Stimulated activated CD4-positive, alpha-beta T cell treated with anti-CD3 and anti-CD28 coated beads, Interleukin-15, amount 100 ng/mL, for 1 hour (primary cell): ENCODE measurements at regions not wholly inside any gene's neighbourhood (a gene's known extent, or its start where the extent isn't known, plus 50 kb on each side); places are given as distances from the start of the nearest gene placed in this dataset.

Experiments used
- DNase-seq, 2 donors: peaks; one replicate each; pipeline ENCODE4 v3.0.0-alpha.2; 2020; ENCODE audit warnings: low read depth in 1 of 2, low spot score in 1 of 2

DNA sequence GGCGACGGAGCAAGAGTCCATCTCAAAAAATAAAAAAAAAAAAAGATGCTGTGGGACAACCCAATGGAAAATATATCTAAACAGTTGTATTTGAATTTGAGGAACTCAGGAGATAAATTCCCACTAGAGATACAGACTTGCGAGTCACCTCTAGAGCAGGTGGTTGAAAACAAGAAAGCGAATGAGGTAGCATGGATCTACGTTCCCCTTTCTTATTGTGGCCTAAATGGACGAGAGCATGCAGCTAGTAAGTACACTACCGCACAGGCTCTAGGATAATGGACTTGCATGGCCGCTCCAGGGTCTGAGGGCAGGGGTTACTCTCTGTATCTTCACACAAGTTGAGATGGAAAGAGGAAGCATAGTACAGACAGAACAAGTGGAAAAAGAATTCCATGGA is 63.5 kb upstream of the TGFBR2 start:
- no peak for DNase-seq

- no peak for DNase-seq
Measured at GRCh38 chr3:30544812-30545211, 61.6 kb upstream of the TGFBR2 start.

GRCh38 chr3:30546934-30547333 is 59.5 kb upstream of the TGFBR2 start:
- no peak for DNase-seq

- no peak for DNase-seq
Measured at GRCh38 chr3:30547716-30548115, 58.7 kb upstream of the TGFBR2 start.

GRCh38 chr3:30548600-30548999 is 57.8 kb upstream of the TGFBR2 start:
- DNase-seq = no peak

DNA sequence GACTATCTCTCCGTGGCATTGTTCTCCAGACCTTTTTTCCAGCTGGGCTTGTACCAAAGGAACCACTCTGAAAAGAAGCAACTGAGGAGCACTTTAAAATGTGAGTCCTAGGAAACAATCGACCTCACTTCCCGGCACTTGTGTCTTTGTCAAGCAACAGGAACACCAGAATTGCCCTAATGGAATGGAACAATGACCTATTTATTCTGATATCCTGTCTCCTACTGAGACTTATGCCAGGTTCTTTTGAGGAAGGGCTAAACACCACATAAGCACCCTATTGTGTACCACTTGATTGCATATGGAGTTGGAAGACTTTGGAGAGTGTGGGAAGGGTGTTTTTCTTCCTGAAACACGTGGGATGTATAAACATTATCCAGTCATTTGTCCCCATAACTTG is 56.8 kb upstream of the TGFBR2 start:
- no peak for DNase-seq

DNA sequence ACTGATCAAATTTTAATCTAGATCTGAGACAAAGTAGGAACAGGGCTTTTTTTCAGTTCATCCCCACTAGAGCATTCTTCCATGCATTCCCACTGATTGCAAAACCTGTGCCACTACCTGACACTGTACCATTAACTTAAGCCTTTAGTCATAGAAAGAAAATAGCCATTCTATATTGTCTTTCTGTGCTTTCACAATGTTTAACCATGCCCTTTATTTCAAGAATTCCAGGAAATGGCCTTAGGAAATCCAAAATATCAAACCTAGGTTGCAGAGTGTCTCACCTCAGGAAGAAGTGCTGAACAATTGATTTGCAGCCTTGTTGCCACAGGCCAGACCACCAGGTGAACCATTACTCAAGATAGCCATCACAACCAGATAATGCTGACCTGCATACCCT is 56.2 kb upstream of the TGFBR2 start:
- no peak for DNase-seq

DNA sequence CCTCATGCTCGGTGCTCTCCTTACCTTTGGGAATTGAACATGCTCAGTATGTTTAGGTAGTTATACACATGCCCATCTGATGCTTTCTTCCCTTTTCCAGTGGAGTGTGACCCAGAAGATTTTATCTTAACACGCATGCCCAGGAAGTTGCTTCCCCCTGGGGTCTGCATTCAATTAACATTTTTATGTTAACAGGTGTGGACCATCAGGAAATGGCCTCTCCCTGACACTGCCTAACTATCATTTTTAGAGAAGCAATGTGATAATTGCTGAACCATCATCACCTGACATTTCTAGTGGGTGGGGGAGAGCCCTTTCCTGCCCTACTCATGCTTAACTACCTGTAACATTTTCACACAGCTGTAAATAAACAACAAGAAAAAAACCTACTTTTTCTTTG is 55.1 kb upstream of the TGFBR2 start:
- no peak for DNase-seq

DNA sequence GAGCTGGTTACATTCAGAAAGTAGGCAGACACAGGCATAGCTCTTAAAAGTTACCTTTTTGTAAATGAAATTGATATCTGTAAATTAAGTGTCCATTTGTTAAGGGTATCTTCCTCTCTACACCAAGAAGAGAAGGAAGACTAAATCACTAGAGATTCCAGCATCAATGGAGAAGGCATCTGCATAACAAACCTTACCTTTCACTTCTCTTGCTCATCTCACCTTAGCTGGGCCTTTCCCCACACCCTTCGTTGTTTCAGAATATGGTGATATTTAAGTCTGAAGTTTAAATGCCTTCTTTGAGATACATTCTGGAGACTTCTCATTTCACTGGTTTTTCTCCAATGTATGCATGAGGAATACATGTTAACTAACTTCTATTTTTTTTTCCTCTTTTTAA is 54.5 kb upstream of the TGFBR2 start:
- no peak for DNase-seq

DNA sequence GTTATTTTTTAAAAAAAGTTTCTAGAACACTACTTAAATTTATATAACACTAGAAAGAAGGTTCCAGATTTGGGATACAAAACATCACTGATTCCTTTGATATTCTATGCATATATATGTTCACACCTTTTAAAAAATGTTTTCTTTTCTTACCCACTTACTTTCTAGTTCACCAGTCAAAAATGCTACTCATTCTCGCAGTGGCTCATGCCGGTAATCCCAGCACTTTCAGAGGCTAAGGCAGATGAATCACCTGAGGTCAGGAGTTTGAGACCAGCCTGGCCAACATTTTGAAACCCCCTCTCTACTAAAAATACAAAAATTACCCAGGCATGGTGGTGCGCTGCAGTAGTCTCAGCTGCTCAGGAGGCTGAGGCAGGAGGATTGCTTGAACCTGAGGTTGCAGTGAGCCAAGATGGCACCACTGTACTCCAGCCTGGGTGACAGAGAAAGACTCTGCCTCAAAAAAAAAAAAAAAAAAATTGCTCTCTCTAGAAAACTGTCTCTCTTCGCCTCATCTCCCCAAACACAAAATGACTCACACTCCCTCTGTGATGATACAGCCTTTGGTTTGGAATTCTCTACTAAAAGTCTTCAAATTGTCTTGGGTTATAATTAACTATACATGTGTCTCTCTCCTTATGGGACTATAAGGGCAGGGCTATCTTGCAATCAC is 52.6 kb upstream of the TGFBR2 start:
- DNase-seq = no peak

DNA sequence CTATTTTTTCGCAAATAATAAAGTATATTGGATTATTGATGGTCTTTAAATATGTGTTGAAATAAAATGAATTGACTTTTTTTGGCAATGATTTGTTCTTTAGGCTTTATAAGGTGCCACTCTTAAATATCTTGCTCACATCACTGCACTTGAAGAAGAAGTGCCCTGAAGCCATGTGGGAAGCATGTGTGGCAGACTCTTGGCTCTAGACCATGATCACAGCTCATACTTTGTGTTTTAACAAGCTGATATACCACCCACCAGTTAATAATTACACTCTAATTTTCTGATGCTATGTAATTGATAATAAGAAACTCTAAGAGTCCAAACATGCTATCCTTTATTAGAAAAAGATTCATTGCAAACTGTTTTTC is 52.1 kb upstream of the TGFBR2 start:
- no peak for DNase-seq

DNA sequence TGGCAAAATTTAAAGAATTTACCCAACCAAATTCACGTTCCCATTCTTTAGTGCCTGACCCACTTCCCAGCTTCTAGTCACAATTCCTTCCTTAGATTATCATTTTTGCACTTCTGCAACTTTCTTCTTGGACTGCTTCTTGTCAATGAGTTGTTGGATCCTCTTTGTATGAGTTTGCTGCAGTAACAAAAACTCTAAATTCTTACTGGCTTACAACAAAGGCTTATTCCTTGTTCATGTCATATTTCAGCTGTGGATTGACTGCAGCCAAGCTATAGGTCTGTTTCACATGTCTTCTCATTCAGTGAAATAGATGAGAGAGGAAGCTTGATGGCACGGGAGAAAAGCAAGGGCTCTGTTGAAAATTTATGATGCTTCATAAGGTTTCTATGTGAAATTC is 50.4 kb upstream of the TGFBR2 start:
- no peak for DNase-seq
